Suppressor macrophage treated with lipopolysaccharide for 1 hour (primary cell): ENCODE measurements at regions not wholly inside any gene's neighbourhood (a gene's known extent, or its start where the extent isn't known, plus 50 kb on each side); places are given as distances from the start of the nearest gene placed in this dataset.

Experiments used
- DNase-seq, 3 donors: peaks; one replicate each; pipeline ENCODE4 v3.0.0-alpha.2; 2020 to 2022

DNA sequence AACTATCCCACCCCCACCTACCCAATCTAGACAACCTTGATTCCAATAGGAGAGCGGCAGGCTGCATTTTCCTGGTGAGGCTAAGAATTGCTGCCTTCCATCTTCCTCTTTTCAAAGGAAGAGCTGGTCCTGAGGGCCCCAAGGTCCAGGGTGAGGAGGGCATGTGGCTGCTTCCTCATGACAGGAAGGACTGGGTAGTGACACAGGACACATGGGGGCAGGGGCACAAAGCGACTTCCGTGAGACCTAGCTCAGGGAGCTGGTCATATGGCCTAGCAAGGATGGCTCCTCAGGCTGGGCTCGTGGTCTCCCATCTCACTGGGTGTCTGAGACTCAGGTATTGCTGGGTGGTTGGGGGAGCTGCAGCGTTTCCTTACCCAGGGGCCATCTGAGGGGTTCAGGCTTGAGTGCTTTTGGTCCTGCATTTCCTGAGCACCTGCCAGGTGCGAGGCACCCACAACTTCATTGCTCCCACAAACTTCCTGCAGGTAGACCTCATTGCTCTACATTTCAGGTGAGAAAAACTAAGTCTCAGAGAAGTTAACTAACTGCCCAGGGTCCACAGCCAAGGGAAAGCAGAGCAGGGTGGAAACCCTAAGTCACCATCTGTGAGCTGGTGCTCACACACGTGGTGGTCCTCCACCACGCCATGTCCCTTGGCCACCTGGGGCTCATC, 160.0 kb upstream of the TLE3 start:
- DNase-seq, result peak; percentile 60 to 84 (median 80)

GRCh38 chr15:70257047-70257446, 159.3 kb upstream of the TLE3 start:
- DNase-seq, result no peak

DNA sequence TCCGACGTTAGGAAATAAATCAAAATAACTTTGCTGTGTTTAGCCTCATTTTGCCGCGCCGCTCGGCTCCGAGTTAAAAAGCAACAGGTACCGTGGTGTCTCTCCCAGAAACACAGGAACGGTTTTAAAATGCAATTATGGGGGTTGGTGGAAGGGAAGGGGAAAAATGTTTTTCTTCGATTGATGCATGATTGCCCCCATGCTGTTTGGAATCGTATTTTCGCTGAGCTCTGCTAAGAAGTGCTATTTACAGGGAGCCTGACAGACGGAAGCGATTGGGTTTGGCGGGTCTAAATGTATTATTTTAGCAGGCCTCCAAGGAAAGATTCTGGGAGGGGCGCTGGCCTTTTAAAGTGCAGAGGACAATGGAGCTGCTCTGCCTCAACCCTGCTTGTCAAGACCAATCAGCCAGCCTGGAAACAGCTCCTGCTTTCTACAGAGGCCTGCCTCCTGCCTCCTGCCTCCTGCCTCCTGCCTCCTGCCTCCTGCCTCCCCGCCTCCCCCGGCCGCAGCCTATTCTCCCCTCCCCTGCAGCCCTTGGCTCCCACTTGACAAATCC, 156.7 kb upstream of the TLE3 start:
- DNase-seq, result no peak

GRCh38 chr15:70253461-70254156, 155.9 kb upstream of the TLE3 start:
- DNase-seq, result no peak

DNA sequence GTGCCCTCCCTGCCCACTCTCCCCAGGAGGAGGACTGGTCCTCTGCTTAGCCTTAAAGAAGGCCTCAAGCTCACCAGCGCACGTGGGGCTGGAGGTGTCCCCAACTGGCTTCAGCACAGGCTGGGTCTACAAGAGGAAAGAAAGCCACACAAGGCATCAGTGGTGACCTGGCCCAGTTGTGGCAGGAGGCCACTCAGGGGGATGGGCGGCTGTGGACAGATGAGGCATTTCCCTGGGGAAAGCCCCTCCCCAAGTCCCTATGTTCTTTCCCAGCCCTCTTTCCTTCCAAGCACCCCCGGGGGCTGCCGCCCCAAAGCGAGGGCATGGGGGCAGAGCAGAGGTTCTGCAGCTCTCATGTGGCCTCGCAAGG, 155.2 kb upstream of the TLE3 start:
- peak in 2 of 3 donors; percentile 55 to 71 for DNase-seq

DNA sequence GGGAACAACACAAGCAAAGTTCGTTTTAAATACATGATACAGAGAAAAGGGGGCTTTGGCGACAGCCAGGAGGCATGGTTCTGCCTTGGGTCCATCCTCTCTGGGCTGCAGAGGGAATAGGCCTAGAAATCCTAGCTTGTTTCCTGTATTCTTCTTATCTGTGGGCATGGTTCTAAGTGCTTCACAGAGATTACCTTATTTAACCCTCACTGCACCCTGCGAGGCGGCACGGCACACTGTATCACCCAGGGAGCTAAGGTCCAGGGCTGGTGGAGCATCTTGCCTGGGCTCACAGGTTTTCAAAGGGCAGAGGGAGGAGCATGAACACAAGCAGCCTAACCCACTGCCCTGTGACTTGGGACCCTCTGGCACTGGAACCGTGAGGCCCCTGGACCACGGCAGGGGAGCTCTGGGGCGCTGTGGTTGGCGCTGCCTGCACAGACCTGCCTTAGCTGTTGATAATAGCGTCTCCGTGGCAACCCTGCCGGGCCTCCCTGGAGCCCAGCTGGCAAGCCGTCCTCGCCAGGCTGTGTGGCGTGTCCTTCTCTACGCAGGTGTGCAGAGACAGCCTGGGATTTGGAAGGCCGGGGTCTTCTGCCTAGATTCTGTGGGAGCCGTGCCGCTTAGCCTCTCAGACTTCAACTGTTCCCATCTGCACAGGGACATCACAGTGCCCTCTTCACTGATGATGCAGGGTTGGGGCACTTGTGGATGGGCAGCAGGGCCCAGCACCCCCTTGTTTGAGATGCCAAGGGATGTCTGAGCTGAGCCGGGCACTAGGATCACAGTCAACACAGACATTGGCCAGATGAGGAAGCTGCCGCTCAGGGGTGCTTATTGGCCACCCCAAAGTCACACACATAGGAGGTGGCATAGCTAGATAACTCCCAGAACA, 154.6 kb upstream of the TLE3 start:
- DNase-seq, result no peak

DNA sequence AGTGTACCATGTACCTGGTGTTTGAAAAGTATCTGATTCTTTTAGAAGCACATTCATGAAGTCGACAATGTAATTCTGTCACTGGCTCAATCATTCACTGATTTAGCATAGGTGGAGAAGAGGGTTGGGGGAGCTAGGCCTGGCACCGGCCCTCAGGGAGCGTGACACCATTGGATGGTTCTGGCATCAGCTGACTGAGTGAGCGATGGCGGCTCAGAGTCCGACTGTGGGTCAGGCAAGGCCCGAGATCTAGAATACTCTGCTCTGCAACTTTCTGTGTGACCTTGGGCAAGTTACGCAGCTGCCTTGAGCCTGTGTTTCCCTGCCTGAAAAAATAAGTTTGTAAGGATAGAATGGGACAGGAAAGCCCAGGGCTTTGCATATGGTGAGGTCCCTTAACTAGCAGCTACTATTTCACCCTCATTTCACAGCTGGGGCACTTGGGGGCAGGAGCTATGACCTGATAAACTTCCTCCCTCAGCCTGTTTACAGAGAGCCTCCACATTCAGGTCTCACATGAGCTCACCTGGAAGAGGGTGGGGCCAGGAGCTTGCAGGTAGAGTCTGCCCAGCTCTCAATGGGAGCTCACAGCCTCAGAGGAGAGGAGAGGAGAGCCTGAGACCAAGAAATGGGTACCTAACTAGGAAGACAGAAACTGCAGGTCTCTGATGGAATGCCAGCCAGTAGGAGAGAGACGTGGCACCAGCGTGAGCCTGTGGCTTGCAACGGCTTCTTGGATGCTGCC, 153.7 kb upstream of the TLE3 start:
- no peak for DNase-seq

DNA sequence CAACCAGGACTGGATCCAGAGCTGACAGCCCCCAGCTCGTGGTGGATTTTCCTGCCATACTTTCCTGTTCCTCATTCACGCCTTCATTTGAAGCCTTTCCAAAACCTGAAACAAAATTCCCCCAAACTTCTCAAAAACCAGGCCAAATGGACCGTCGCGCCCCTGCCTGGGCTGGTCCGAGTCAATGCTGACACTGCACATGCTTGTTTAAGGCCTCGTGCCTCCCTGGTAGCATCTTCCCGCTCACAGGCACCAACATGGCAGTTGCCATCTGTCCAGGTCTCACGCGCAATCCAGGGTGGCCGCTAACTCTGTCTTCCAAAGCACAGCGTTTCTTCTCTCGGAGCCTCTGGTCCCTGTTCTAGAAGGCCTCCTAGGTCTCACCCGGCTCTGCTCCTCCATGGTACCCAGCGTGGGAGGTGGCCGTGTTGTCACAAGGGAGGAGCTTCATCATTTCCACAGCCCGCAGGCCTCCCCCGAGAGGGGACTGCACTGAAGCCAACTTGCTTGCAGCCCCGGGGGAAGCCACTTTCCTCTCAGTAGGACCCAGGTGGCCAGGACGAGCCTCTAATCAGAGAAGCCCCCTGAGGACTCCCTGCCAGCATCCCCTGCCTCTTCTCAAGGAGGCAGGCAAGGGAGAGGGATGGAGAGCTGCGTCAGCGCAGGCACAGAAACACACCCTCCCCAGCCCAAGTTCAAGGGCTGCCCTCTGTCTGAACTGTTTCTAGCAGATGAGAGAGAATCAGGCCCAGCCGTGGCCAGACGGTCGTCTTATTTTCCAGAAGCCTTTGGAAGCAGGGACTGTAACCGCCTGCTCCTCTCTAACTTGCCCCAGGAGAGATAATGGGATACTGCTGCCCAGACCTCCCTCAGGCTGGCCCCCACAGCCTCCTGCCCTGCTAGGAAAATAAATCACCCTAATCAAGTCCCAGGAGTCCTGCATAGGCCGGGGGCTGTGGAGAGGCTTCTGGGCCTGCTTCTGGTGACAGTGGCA, 152.8 kb upstream of the TLE3 start:
- no peak for DNase-seq

DNA sequence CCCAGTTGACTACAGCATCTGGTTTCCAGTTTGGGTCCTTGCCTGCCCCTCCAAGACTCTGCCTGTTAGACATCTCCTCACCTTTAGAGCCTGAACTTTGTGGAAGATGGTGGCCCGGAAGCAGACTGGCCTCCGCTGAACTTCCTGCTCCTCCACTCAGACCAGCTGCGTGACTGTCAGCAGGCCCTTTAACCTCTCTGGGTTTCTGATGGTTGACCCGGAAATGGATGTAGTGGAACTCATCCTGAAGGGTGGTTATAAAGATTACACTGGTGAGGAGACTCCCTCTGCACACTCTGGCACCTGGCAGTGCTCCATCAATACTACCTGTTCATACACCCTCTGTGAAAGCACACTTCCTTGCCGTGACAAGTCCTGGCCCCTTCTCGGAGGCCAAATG, 151.9 kb upstream of the TLE3 start:
- no peak for DNase-seq

DNA sequence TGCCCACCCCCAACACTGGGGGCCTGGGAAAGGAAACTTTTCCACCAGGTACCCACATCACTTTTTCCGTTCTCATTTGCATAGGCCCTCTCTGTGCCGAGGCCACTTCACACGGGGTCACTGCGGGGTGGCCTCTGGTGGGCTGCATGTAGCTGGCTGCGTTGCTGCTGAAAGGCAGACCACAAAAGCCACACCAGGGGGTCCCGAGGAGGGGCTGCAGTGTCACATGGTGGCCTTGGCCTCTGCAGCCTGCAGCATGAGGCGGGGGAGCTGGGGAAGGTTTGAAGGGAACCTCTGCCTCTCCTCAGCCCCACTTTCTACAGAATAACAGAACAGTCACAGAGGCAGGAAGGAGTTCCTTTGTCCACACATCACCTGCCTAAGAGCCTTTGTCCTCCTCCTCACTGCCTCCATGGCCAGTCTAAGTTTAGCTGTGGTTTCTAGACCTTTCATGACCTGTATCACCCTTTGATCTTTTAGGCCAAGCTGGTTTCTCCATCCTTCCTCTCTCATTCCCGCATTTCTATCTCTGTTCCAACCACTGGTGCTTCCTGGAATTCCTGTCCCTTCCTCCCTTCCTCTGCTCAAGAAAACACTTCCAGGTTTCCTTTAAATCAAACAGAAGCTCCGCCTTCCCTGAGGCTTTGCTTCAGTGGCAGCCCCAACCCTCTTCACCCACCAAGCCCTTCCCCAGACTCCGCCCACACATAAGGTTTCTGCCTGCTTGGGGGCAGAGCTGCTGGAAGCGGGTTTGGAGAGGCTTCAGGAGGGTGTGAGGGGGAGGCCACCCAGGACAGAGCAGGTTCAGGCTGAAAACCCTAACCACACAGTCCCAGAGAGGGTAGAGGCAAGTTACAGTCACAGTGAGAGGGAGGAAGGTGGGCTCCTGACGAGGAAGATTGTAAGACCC, 150.7 kb upstream of the TLE3 start:
- no peak for DNase-seq

- no peak for DNase-seq
These were observed 149.6 kb upstream of the TLE3 start for GRCh38 chr15:70247281-70247680.

DNA sequence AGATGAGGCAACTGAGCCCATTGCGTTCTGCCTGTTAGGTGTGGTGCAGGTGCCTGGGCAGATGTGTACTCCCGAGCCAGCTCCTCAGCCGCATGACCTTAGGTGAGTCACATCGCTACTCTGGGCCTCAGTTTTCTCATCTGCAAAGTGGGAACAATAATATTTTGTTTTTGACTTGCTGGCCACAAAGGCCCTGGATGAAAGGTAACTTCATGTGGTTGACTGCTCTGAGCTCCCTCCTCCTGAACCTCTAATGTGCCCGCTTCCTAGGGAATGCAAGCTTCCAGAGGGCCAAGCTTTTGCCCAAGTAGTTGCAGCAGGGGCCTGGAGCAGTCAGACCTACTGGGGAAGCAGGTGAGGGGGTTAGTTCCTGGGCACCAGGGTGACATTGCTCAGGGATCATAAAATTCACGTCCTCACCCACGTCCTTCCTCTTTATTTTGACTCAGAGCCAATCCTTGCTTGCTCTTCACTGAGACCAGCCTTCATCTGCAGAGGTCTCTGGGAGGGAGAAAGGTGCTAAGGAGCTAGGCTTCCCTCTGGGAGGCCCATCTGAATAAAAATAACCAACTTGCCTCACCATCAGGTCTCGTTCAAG, 149.0 kb upstream of the TLE3 start:
- peak in 2 of 3 donors; percentile 41 to 42 for DNase-seq

- DNase-seq, result peak; percentile 95 to 96 (median 96)
These were observed 148.4 kb upstream of the TLE3 start for GRCh38 chr15:70245932-70246622.

DNA sequence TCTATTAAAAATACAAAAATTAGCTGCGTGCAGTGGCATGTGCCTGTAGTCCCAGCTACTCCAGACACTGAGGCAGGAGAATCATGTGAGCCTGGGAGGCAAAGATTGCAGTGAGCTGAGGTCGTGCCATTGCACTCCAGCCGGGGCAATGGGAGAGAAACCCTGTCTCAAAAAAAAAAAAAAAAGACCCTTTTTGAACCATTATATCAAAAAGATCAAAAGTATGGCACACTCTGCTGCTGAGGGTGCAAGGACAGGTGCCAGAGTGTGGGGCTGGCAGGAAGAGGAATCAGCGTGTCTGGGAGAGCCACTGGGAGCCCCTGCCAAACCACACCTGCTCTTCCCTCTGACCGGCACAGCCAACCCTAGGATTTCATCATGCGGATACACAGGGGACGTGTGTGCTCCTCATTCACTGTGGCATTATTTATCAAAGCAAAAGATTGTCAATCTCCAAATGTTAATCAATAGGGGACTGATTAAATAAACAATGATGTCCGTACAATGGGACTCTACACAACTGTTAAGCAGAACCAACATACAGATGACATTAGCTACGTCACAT, 147.3 kb upstream of the TLE3 start:
- DNase-seq, result no peak

DNA sequence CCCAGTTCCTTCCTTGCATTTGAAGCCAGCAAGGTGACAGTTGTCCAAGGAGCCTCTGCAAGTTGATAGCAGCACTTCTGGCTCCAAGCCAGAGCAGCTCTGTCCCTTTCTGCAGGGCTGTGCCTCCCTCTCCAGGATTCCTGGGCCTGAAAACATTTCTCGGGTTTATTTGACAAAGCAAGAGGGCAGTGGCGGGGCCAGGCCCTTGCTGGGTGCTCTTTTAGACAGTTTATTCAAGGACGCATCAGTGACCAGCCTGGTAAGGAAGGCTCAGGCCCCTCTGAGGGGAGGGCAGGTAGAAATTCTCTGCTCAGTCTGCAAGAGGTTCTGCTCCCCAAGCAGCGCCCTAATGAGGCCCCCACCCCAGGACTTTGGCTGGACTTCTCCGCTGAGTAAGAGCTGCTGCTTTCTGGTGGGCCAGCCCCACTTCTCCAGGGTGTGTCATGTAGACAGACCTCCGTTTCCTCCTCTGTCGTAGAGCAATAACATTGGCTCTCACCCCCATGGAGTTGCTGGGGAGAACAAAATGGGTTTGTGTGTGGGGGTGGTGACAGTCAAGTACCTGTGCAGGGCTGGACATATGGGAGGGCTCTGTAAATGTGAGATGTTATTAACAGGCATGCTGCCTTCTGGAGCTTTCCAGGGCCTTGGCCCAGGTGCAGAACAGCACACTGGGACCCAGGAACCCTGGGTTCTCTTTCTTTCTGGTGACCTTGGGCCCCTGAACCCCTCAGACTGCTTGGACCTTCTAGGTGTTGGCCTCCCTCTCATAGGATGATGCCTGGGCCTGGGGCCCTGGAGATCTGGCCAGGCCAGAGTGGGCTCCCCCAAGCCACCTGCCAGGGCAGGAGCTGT, 146.2 kb upstream of the TLE3 start:
- no peak for DNase-seq

DNA sequence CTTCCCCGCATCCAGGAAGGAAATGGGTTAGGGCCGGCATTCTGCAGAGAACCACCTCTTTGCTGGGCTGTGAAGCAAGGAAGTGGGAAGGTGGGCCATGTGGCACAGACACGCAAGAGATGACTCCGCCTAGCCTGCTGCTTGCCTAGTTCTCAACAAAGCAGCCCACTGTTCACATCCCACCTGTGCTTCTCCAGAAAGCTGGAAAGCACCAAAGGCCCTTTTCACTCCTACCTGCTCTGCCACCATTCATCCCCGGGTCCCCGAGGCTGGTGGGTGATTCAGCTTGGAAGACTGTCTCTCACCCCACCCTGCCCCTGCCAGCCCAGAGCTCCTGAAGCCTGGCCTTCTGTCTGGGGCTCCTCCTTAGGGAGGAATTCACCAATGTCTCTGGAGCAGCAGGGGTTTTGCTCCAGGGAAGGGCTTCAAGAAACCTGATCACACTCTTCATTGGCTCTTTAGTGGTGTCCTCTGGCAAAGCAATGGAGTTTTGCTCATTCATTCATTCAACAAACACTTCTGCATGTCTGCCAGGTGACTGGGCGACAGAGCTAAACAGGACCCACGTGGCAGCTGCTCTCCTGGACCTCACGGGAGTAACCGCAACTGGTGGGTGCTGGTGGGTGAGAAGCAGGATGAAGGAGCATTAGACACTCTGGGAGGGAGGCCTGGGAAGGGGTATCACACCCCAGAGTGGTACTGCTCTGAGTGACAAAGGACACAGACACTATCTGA, 145.4 kb upstream of the TLE3 start:
- no peak for DNase-seq
